Astrocyte (in vitro differentiated cells and primary cell): ENCODE measurements at regions not wholly inside any gene's neighbourhood (a gene's known extent, or its start where the extent isn't known, plus 50 kb on each side); places are given as distances from the start of the nearest gene placed in this dataset.

Experiments
- CTCF ChIP-seq: IDR thresholded peaks from 2 replicates; pipeline ENCODE4 v1.5.1; 2011; ENCODE audit warnings: low read depth, mild to moderate bottlenecking, inconsistent platforms, low read length, moderate library complexity; ENCODE audit not compliant: insufficient read depth
- EZH2 ChIP-seq: IDR thresholded peaks from 2 replicates; pipeline ENCODE4 v1.6.1; 2012; ENCODE audit warnings: mild to moderate bottlenecking, low read length, inconsistent platforms; ENCODE audit not compliant: insufficient read depth

GRCh38 chr3:87488765-87489164 is 212.4 kb upstream of the POU1F1 start:
- TF ChIP-seq CTCF (no peak), EZH2 (no peak)
